GM12878 (cell line): ENCODE measurements at regions not wholly inside any gene's neighbourhood (a gene's known extent, or its start where the extent isn't known, plus 50 kb on each side); places are given as distances from the start of the nearest gene placed in this dataset.

Experiments used
- ATAC-seq: fragments of 200-7000 bp; cut with Tn5 transposase; 3 replicates; pipeline ENCODE4 v1.9.1; 2020; ENCODE audit warnings: mild to moderate bottlenecking, moderate library complexity
- BruUV-seq: library from RNA; stranded (reverse); fragments of 400-500 nt; replicated peaks from 2 replicates; lab custom pipeline; 2021; lab: Mats Ljungman, UMichigan
- CTCF ChIA-PET: fragments of 300-600 bp; sonication (Branson Sonifier 250); formaldehyde crosslinking; extraction: SDS; loops from one replicate; lab custom pipeline; 2021; ENCODE audit warnings: inconsistent platforms; lab: Yijun Ruan, JAX
- POLR2A ChIA-PET: fragments of 350-600 bp; formaldehyde crosslinking; extraction: SDS; loops from one replicate; lab custom pipeline; 2021; ENCODE audit warnings: inconsistent platforms; lab: Charles Lee
- RAD21 ChIA-PET: fragments of 300-600 bp; sonication (Branson Sonifier 250); formaldehyde crosslinking; loops from one replicate; lab custom pipeline; 2023; ENCODE audit warnings: antibody characterized with exemption; ENCODE audit not compliant: unreplicated experiment; lab: Charles Lee
- SMC1A ChIA-PET: fragments of 300-600 bp; sonication (Branson Sonifier 250); formaldehyde crosslinking; loops from one replicate; lab custom pipeline; 2023; ENCODE audit not compliant: unreplicated experiment, uncharacterized antibody; lab: Charles Lee
- DNase-seq: peaks from one replicate; pipeline ENCODE4 v3.0.0-alpha.2; 2011; ENCODE audit warnings: low read depth, low spot score
- FAIRE-seq: peaks from 3 replicates; lab custom pipeline; 2011; peaks lifted over from hg19 to GRCh38; lab: Jason Lieb, UNC
- H2AFZ ChIP-seq: 2 replicates; pipeline ENCODE4 v1.6.0; 2011; ENCODE audit warnings: low read depth, low read length, control low read depth; ENCODE audit not compliant: control insufficient read depth
- H3K27ac ChIP-seq: 2 replicates; pipeline ENCODE4 v1.5.1; 2011; ENCODE audit warnings: control low read depth; ENCODE audit not compliant: control insufficient read depth, insufficient read depth
- H3K27me3 ChIP-seq, 2 experiments: replicated peaks in 1 of 2; 2 replicates each; pipeline versions ENCODE4 v1.6.0 to v1.6.1; 2011; ENCODE audit warnings: low read length in 1 of 2; ENCODE audit not compliant: control insufficient read depth in 2 of 2, insufficient read depth in 2 of 2
- H3K36me3 ChIP-seq, 2 experiments: 2 replicates each; pipeline ENCODE4 v1.5.1; 2011; ENCODE audit warnings: low read length in 1 of 2; ENCODE audit not compliant: control insufficient read depth in 2 of 2, insufficient read depth in 2 of 2
- H3K4me1 ChIP-seq: 2 replicates; pipeline ENCODE4 v1.6.1; 2011; ENCODE audit warnings: mild to moderate bottlenecking, low read length, moderate library complexity, mixed read lengths; ENCODE audit not compliant: control insufficient read depth, insufficient read depth
- H3K4me2 ChIP-seq: 2 replicates; pipeline ENCODE4 v1.6.0; 2011; ENCODE audit warnings: control low read depth; ENCODE audit not compliant: control insufficient read depth, insufficient read depth
- H3K4me3 ChIP-seq: fragments of 200-600 bp; sonication (generic); 2 replicates; pipeline ENCODE4 v1.5.1; 2016
- H3K79me2 ChIP-seq: 2 replicates; pipeline ENCODE4 v1.6.0; 2011; ENCODE audit warnings: low read length; ENCODE audit not compliant: control insufficient read depth, insufficient read depth
- H3K9ac ChIP-seq: 2 replicates; pipeline ENCODE4 v1.8.0; 2011; ENCODE audit warnings: low read length, control low read depth, mixed read lengths; ENCODE audit not compliant: control insufficient read depth, insufficient read depth
- H3K9me3 ChIP-seq: replicated peaks from 3 replicates; pipeline ENCODE4 v1.5.1; 2011; ENCODE audit warnings: mild to moderate bottlenecking, low read length; ENCODE audit not compliant: control insufficient read depth, insufficient read depth
- H4K20me1 ChIP-seq: 2 replicates; pipeline ENCODE4 v1.6.0; 2011; ENCODE audit not compliant: control insufficient read depth, insufficient read depth
- ASH2L ChIP-seq: fragments of 300-600, 200-600 bp; sonication (generic); IDR thresholded peaks from 2 replicates; pipeline ENCODE4 v1.6.1; 2017; ENCODE audit warnings: low read depth, mild to moderate bottlenecking, borderline replicate concordance
- CBFB ChIP-seq: IDR thresholded peaks from 2 replicates; pipeline ENCODE4 v1.6.1; 2016; ENCODE audit warnings: antibody characterized with exemption, low read depth
- CBX3 ChIP-seq: fragments of 200-600 bp; sonication (generic); IDR thresholded peaks from 2 replicates; pipeline ENCODE4 v1.6.1; 2016; ENCODE audit warnings: low read depth, borderline replicate concordance
- CEBPB ChIP-seq, 2 experiments: fragments of 150-350 bp in 1 of 2; IDR thresholded peaks; 2 replicates each; pipeline ENCODE4 v1.6.1; 2012 to 2014; ENCODE audit warnings: low read depth in 2 of 2, low read length in 2 of 2, borderline replicate concordance in 1 of 2, inconsistent platforms in 1 of 2
- CREB1 ChIP-seq: IDR thresholded peaks from 2 replicates; pipeline ENCODE4 v1.6.1; 2012; ENCODE audit warnings: low read depth, mild to moderate bottlenecking, inconsistent platforms
- CUX1 ChIP-seq: IDR thresholded peaks from 2 replicates; pipeline ENCODE4 v1.6.1; 2012; ENCODE audit warnings: improper control_type of control experiment, low read depth, low read length; ENCODE audit not compliant: insufficient replicate concordance
- HDAC2 ChIP-seq: fragments of 200-600 bp; sonication (generic); IDR thresholded peaks from 2 replicates; pipeline ENCODE4 v1.6.1; 2017
- IKZF2 ChIP-seq, 2 experiments: fragments of 450-650 bp; IDR thresholded peaks; 2 replicates each; pipeline ENCODE4 v1.6.1; 2017; ENCODE audit warnings: mild to moderate bottlenecking in 2 of 2, moderate library complexity in 2 of 2
- NR2C1 ChIP-seq: fragments of 450-650 bp; IDR thresholded peaks from 2 replicates; pipeline ENCODE4 v1.6.1; 2017; ENCODE audit warnings: antibody characterized with exemption, mild to moderate bottlenecking, moderate library complexity
- PML ChIP-seq: IDR thresholded peaks from 2 replicates; pipeline ENCODE4 v1.6.1; 2012; ENCODE audit warnings: low read length, inconsistent platforms
- STAT1 ChIP-seq: fragments of 450-650 bp; conservative IDR thresholded peaks from 2 replicates; pipeline ENCODE4 v1.6.1; 2014; ENCODE audit warnings: antibody characterized with exemption, mild to moderate bottlenecking
- WRNIP1 ChIP-seq: IDR thresholded peaks from 2 replicates; pipeline ENCODE4 v1.6.1; 2011; ENCODE audit warnings: low read depth, low read length, improper control_type of control experiment, borderline replicate concordance
- WGBS: methylation state at CpG from one replicate; pipeline ENCODE4 v1.1.6; 2016; ENCODE audit warnings: low lambda C conversion rate; ENCODE audit not compliant: insufficient replicate concordance, insufficient coverage; ENCODE audit errors: missing lambda C conversion rate; 5-methylcytosine and 5-hydroxymethylcytosine counted together
- in situ Hi-C: fragments of 300-500 bp; cut with MboI; formaldehyde crosslinking; loops from 9 replicates; pipeline ENCODE4 v1.14.3; 2018; ENCODE audit warnings: mixed read lengths
- intact Hi-C: fragments of 100-400 bp; cut with micrococcal nuclease; formaldehyde crosslinking; loops from one replicate; pipeline ENCODE4 v1.14.2; 2022; ENCODE audit not compliant: unreplicated experiment
- TF ChIP-seq, protein P1 (sequence below): fragments of 450-650 bp; IDR thresholded peaks from 2 replicates; pipeline ENCODE4 v1.6.1; 2016; ENCODE audit warnings: mild to moderate bottlenecking
- TF ChIP-seq, protein P2 (sequence below): fragments of 450-650 bp; IDR thresholded peaks from 2 replicates; pipeline ENCODE4 v1.6.1; 2017; ENCODE audit warnings: mild to moderate bottlenecking, moderate library complexity

- in situ Hi-C loops (no loop called here), intact Hi-C loops (no loop called here)
- H3K36me3 ChIP-seq = no peaks in the 10 kb centered on the region
- POLR2A ChIA-PET = no interaction called here
- no peaks in the 10 kb centered on the region; the same call in 2 of the 3 replicates for H3K9me3 ChIP-seq
- H3K27ac ChIP-seq = no peak overlapping the region
- H4K20me1 ChIP-seq = no peaks in the 10 kb centered on the region
- 26% methylated on average over 4 of the region's 4 CpGs for WGBS
- no peaks in the 10 kb centered on the region for H3K4me1 ChIP-seq
- no peaks in the 10 kb centered on the region for H3K27me3 ChIP-seq
- no peak overlapping the region for H3K9ac ChIP-seq
- SMC1A ChIA-PET = no interaction called here
- ATAC-seq = no peak
- no peak for FAIRE-seq
- no peak overlapping the region for H3K4me2 ChIP-seq
- RAD21 ChIA-PET = no interaction called here
- TF ChIP-seq WRNIP1 = no peak
- no peak for TF ChIP-seq HDAC2
- TF ChIP-seq, protein P1, sequence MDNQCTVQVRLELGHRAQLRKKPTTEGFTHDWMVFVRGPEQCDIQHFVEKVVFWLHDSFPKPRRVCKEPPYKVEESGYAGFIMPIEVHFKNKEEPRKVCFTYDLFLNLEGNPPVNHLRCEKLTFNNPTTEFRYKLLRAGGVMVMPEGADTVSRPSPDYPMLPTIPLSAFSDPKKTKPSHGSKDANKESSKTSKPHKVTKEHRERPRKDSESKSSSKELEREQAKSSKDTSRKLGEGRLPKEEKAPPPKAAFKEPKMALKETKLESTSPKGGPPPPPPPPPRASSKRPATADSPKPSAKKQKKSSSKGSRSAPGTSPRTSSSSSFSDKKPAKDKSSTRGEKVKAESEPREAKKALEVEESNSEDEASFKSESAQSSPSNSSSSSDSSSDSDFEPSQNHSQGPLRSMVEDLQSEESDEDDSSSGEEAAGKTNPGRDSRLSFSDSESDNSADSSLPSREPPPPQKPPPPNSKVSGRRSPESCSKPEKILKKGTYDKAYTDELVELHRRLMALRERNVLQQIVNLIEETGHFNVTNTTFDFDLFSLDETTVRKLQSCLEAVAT = no peak
- no peak for TF ChIP-seq IKZF2 (IDR thresholded peaks at IDR 0.05)
- no peak for TF ChIP-seq CUX1
- no peak for TF ChIP-seq ASH2L
- TF ChIP-seq PML = no peak
- TF ChIP-seq STAT1 = no peak
- TF ChIP-seq CBX3 = no peak
- TF ChIP-seq CBFB = no peak
- TF ChIP-seq CEBPB (IDR thresholded peaks at IDR 0.05; ENCODE audit: borderline replicate concordance in 1 of 2, low read depth in 2 of 2, low read length in 2 of 2) = no peak
- TF ChIP-seq, protein P2, sequence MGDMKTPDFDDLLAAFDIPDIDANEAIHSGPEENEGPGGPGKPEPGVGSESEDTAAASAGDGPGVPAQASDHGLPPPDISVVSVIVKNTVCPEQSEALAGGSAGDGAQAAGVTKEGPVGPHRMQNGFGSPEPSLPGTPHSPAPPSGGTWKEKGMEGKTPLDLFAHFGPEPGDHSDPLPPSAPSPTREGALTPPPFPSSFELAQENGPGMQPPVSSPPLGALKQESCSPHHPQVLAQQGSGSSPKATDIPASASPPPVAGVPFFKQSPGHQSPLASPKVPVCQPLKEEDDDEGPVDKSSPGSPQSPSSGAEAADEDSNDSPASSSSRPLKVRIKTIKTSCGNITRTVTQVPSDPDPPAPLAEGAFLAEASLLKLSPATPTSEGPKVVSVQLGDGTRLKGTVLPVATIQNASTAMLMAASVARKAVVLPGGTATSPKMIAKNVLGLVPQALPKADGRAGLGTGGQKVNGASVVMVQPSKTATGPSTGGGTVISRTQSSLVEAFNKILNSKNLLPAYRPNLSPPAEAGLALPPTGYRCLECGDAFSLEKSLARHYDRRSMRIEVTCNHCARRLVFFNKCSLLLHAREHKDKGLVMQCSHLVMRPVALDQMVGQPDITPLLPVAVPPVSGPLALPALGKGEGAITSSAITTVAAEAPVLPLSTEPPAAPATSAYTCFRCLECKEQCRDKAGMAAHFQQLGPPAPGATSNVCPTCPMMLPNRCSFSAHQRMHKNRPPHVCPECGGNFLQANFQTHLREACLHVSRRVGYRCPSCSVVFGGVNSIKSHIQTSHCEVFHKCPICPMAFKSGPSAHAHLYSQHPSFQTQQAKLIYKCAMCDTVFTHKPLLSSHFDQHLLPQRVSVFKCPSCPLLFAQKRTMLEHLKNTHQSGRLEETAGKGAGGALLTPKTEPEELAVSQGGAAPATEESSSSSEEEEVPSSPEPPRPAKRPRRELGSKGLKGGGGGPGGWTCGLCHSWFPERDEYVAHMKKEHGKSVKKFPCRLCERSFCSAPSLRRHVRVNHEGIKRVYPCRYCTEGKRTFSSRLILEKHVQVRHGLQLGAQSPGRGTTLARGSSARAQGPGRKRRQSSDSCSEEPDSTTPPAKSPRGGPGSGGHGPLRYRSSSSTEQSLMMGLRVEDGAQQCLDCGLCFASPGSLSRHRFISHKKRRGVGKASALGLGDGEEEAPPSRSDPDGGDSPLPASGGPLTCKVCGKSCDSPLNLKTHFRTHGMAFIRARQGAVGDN = no peak
- no peak for TF ChIP-seq CREB1
- TF ChIP-seq NR2C1 = no peak
- CTCF ChIA-PET = no interaction called here
- no peak overlapping the region for H2AFZ ChIP-seq
- no TSS peak for BruUV-seq
- no peak for DNase-seq
- H3K79me2 ChIP-seq = no peaks in the 10 kb centered on the region
- no peak overlapping the region for H3K4me3 ChIP-seq
Measured at GRCh38 chr5:17880869-17881268, 246.6 kb downstream of the TAF11L14 start.
